ENCODE measurements at regions not wholly inside any gene's neighbourhood (a gene's known extent, or its start where the extent isn't known, plus 50 kb on each side); places are given as distances from the start of the nearest gene placed in this dataset.

DNA sequence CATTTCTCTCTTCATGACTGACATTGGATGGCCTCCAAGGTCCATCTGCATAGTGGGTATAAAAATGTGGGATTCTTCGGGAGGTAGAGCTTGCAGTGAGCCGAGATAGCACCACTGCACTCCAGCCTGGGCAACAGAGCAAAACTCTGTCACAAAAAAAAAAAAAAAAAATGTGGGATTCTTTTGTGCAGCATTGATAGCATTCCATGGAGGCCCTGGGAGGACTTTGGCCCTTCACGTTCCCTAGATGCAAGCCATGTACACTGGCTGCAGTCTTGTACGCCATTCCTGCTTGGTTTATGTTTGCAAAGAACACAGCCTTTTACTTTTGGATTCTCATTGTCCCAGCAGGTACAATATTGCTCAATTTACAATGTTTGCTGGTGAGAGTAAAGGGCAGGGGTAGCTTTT lies 157.8 kb downstream of the SLCO4C1 start:
- Histone ChIP-seq H3K9me2 (replicated peaks; ENCODE audit: insufficient read depth, low read length) (no peaks in the 10 kb centered on the region), H2AFZ (ENCODE audit: low read depth, low read length, severe bottlenecking) (no peak overlapping the region), H3K4me3 (ENCODE audit: insufficient read depth, low read length, poor library complexity, severe bottlenecking) (no peak overlapping the region), H3K36me3 (ENCODE audit: low read length) (no peaks in the 10 kb centered on the region), H3K27me3 (ENCODE audit: low read length) (no peaks in the 10 kb centered on the region), H4K20me1 (ENCODE audit: low read depth, low read length) (no peaks in the 10 kb centered on the region), H3K4me2 (ENCODE audit: low read depth, low read length, poor library complexity, severe bottlenecking) (no peak overlapping the region), H3K27ac (ENCODE audit: low read depth, low read length) (no peak overlapping the region), H3K79me2 (ENCODE audit: insufficient read depth, low read length) (no peaks in the 10 kb centered on the region), H3K9me3 (ENCODE audit: insufficient read depth, low read length) (no peaks in the 10 kb centered on the region), H3K9ac (ENCODE audit: low read length) (no peak overlapping the region), H3F3A (ENCODE audit: insufficient read depth) (no peaks in the 10 kb centered on the region)
- TF ChIP-seq EZH2phosphoT487 (conservative IDR thresholded peaks at IDR 0.05; ENCODE audit: low read length) (no peak), CTCF (IDR thresholded peaks at IDR 0.05; ENCODE audit: insufficient read depth, low read length, poor library complexity, severe bottlenecking) (no peak)

DNA sequence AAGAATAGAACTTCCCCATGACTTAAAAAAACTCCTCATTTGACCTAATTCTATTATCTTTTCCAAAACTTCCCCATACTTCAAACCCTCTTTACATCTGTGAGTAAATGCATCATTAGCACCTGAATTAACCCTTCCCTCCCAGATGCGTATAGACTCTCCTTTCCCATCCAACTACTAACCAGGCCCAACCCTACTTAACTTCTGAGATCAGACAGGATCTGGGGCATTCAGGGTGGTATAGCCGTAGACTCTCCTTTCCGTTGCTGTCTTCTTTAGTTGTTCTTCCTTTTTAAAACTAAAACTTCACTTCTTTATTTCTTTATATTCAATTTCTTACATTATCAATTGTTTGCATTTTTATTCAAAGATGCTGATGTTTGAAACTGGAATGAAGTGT lies 165.2 kb downstream of the SLCO4C1 start:
- Histone ChIP-seq H3K4me2 (ENCODE audit: low read depth, low read length, poor library complexity, severe bottlenecking) (no peak overlapping the region), H3K4me3 (ENCODE audit: insufficient read depth, low read length, poor library complexity, severe bottlenecking) (no peak overlapping the region), H3K9ac (ENCODE audit: low read length) (no peak overlapping the region), H3K36me3 (ENCODE audit: low read length) (no peaks in the 10 kb centered on the region), H3K9me2 (replicated peaks; ENCODE audit: insufficient read depth, low read length) (no peaks in the 10 kb centered on the region), H3K9me3 (ENCODE audit: insufficient read depth, low read length) (no peaks in the 10 kb centered on the region), H3K27me3 (ENCODE audit: low read length) (no peaks in the 10 kb centered on the region), H3K27ac (ENCODE audit: low read depth, low read length) (no peak overlapping the region), H3K79me2 (ENCODE audit: insufficient read depth, low read length) (no peaks in the 10 kb centered on the region), H3F3A (ENCODE audit: insufficient read depth) (no peaks in the 10 kb centered on the region), H4K20me1 (ENCODE audit: low read depth, low read length) (no peaks in the 10 kb centered on the region), H2AFZ (ENCODE audit: low read depth, low read length, severe bottlenecking) (no peak overlapping the region)
- TF ChIP-seq EZH2phosphoT487 (conservative IDR thresholded peaks at IDR 0.05; ENCODE audit: low read length): no peak
- TF ChIP-seq CTCF (IDR thresholded peaks at IDR 0.05; ENCODE audit: insufficient read depth, low read length, poor library complexity, severe bottlenecking): no peak

GRCh38 chr5:102130386-102130785 lies 165.7 kb downstream of the SLCO4C1 start:
- no peaks in the 10 kb centered on the region for H3K27me3 ChIP-seq (ENCODE audit: low read length)
- no peaks in the 10 kb centered on the region for H3K9me2 ChIP-seq (replicated peaks; ENCODE audit: insufficient read depth, low read length)
- no peak overlapping the region for H3K9ac ChIP-seq (ENCODE audit: low read length)
- no peak overlapping the region for H2AFZ ChIP-seq (ENCODE audit: low read depth, low read length, severe bottlenecking)
- H3K9me3 ChIP-seq (ENCODE audit: insufficient read depth, low read length): no peaks in the 10 kb centered on the region
- H3K4me3 ChIP-seq (ENCODE audit: insufficient read depth, low read length, poor library complexity, severe bottlenecking): no peak overlapping the region
- H3K36me3 ChIP-seq (ENCODE audit: low read length): no peaks in the 10 kb centered on the region
- no peaks in the 10 kb centered on the region for H3K79me2 ChIP-seq (ENCODE audit: insufficient read depth, low read length)
- H3F3A ChIP-seq (ENCODE audit: insufficient read depth): no peaks in the 10 kb centered on the region
- no peaks in the 10 kb centered on the region for H4K20me1 ChIP-seq (ENCODE audit: low read depth, low read length)
- TF ChIP-seq CTCF (IDR thresholded peaks at IDR 0.05; ENCODE audit: insufficient read depth, low read length, poor library complexity, severe bottlenecking): no peak
- no peak for TF ChIP-seq EZH2phosphoT487 (conservative IDR thresholded peaks at IDR 0.05; ENCODE audit: low read length)
- no peak overlapping the region for H3K4me2 ChIP-seq (ENCODE audit: low read depth, low read length, poor library complexity, severe bottlenecking)
- H3K27ac ChIP-seq (ENCODE audit: low read depth, low read length): no peak overlapping the region

GRCh38 chr5:102119252-102119651 lies 176.8 kb downstream of the SLCO4C1 start:
- Histone ChIP-seq H3K4me3 (ENCODE audit: insufficient read depth, low read length, poor library complexity, severe bottlenecking) (no peak overlapping the region), H3K27me3 (ENCODE audit: low read length) (no peaks in the 10 kb centered on the region), H3K79me2 (ENCODE audit: insufficient read depth, low read length) (no peaks in the 10 kb centered on the region), H4K20me1 (ENCODE audit: low read depth, low read length) (no peaks in the 10 kb centered on the region), H3K36me3 (ENCODE audit: low read length) (no peaks in the 10 kb centered on the region), H2AFZ (ENCODE audit: low read depth, low read length, severe bottlenecking) (no peak overlapping the region), H3K4me2 (ENCODE audit: low read depth, low read length, poor library complexity, severe bottlenecking) (no peak overlapping the region), H3K9me2 (replicated peaks; ENCODE audit: insufficient read depth, low read length) (no peaks in the 10 kb centered on the region), H3K9me3 (ENCODE audit: insufficient read depth, low read length) (no peaks in the 10 kb centered on the region), H3K27ac (ENCODE audit: low read depth, low read length) (no peak overlapping the region), H3F3A (ENCODE audit: insufficient read depth) (no peaks in the 10 kb centered on the region), H3K9ac (ENCODE audit: low read length) (no peak overlapping the region)
- TF ChIP-seq EZH2phosphoT487 (conservative IDR thresholded peaks at IDR 0.05; ENCODE audit: low read length) (no peak), CTCF (IDR thresholded peaks at IDR 0.05; ENCODE audit: insufficient read depth, low read length, poor library complexity, severe bottlenecking) (no peak)

Data from SU-DHL-6 (cell line).